Mucosa of gallbladder (tissue), 1 donor: ENCODE measurements at regions not wholly inside any gene's neighbourhood (a gene's known extent, or its start where the extent isn't known, plus 50 kb on each side); places are given as distances from the start of the nearest gene placed in this dataset.
"Not testable (repeated sequence)": the region's sequence is repeated elsewhere in the genome, so short reads cannot be mapped to it uniquely, and the experiment has no call there.

ENCODE experiments used
- DNase-seq: peaks from one replicate; pipeline ENCODE4 v3.0.0-alpha.2; 2020; ENCODE audit warnings: low spot score
- donor health status: DM: no; HTN: no; CAD: no.

- DNase-seq = no peak
Measured at GRCh38 chr7:39825401-39825980, 124.6 kb upstream of the CDK13 start.

GRCh38 chr7:39826166-39826565 lies 123.9 kb upstream of the CDK13 start:
- DNase-seq = no peak

GRCh38 chr7:39827571-39827970 lies 122.5 kb upstream of the CDK13 start:
- DNase-seq = no peak

GRCh38 chr7:39829028-39829427 lies 121.0 kb upstream of the CDK13 start:
- DNase-seq = no peak

GRCh38 chr7:39832519-39833085 lies 117.5 kb upstream of the CDK13 start:
- no peak for DNase-seq

GRCh38 chr7:39833180-39833799 lies 116.8 kb upstream of the CDK13 start:
- peak; percentile 9 for DNase-seq

GRCh38 chr7:39833865-39834634 lies 116.0 kb upstream of the CDK13 start:
- not testable (repeated sequence) for DNase-seq

GRCh38 chr7:39838326-39838725 lies 111.7 kb upstream of the CDK13 start:
- no peak for DNase-seq

- no peak for DNase-seq
Measured at GRCh38 chr7:39845006-39845405, 105.0 kb upstream of the CDK13 start.

- DNase-seq = no peak
Measured at GRCh38 chr7:39847227-39847626, 102.8 kb upstream of the CDK13 start.

GRCh38 chr7:39851466-39852045 lies 98.5 kb upstream of the CDK13 start:
- no peak for DNase-seq

- not testable (repeated sequence) for DNase-seq
Measured at GRCh38 chr7:39854616-39855324, 95.3 kb upstream of the CDK13 start.

GRCh38 chr7:39855325-39855674 lies 94.8 kb upstream of the CDK13 start:
- DNase-seq = no peak

- not testable (repeated sequence) for DNase-seq
Measured at GRCh38 chr7:39863675-39864322, 86.3 kb upstream of the CDK13 start.

GRCh38 chr7:39869888-39870522 lies 80.1 kb upstream of the CDK13 start:
- DNase-seq = not testable (repeated sequence)

GRCh38 chr7:39871610-39872009 lies 78.4 kb upstream of the CDK13 start:
- not testable (repeated sequence) for DNase-seq

- DNase-seq = no peak
Measured at GRCh38 chr7:39880556-39880955, 69.5 kb upstream of the CDK13 start.

- DNase-seq = no peak
Measured at GRCh38 chr7:39882148-39882784, 67.8 kb upstream of the CDK13 start.

GRCh38 chr7:39883812-39884390 lies 66.2 kb upstream of the CDK13 start:
- no peak for DNase-seq
